IPS-18a (cell line): ENCODE measurements at regions not wholly inside any gene's neighbourhood (a gene's known extent, or its start where the extent isn't known, plus 50 kb on each side); places are given as distances from the start of the nearest gene placed in this dataset.

ENCODE experiments used
- H3K27ac ChIP-seq: one replicate; pipeline ENCODE4 v1.5.1; 2013; ENCODE audit warnings: low read length
- H3K27me3 ChIP-seq: one replicate; pipeline ENCODE4 v1.6.1; 2013; ENCODE audit warnings: mild to moderate bottlenecking, low read length; ENCODE audit not compliant: control insufficient read depth, insufficient read depth
- H3K36me3 ChIP-seq: one replicate; pipeline ENCODE4 v1.6.1; 2013; ENCODE audit warnings: low read depth, low read length; ENCODE audit not compliant: control insufficient read depth
- H3K4me1 ChIP-seq: one replicate; pipeline ENCODE4 v1.6.1; 2013; ENCODE audit warnings: low read depth, low read length; ENCODE audit not compliant: control insufficient read depth
- H3K4me3 ChIP-seq: one replicate; pipeline ENCODE4 v1.5.1; 2013; ENCODE audit warnings: low read length
- H3K9ac ChIP-seq: one replicate; pipeline ENCODE4 v1.6.1; 2013; ENCODE audit warnings: mild to moderate bottlenecking, low read length, moderate library complexity
- H3K9me3 ChIP-seq: one replicate; pipeline ENCODE4 v1.6.1; 2013; ENCODE audit warnings: low read depth, low read length; ENCODE audit not compliant: control insufficient read depth

GRCh38 chr18:40855661-40856060, 1099.4 kb upstream of the PIK3C3 start:
- Histone ChIP-seq H3K36me3 (no peaks in the 10 kb centered on the region), H3K4me1 (peaks cover 8% of the 10 kb centered on the region), H3K9ac (no peak overlapping the region), H3K27ac (no peak overlapping the region), H3K9me3 (no peaks in the 10 kb centered on the region), H3K4me3 (no peak overlapping the region), H3K27me3 (no peaks in the 10 kb centered on the region)

- no peaks in the 10 kb centered on the region for H3K36me3 ChIP-seq
- no peak overlapping the region for H3K4me3 ChIP-seq
- no peaks in the 10 kb centered on the region for H3K9me3 ChIP-seq
- no peak overlapping the region for H3K9ac ChIP-seq
- peaks cover 8% of the 10 kb centered on the region for H3K4me1 ChIP-seq
- H3K27me3 ChIP-seq: no peaks in the 10 kb centered on the region
- no peak overlapping the region for H3K27ac ChIP-seq
Observed at GRCh38 chr18:40852406-40852805, 1102.6 kb upstream of the PIK3C3 start.

GRCh38 chr18:40851014-40851429, 1104.0 kb upstream of the PIK3C3 start:
- Histone ChIP-seq H3K9me3 (no peaks in the 10 kb centered on the region), H3K27ac (no peak overlapping the region), H3K36me3 (no peaks in the 10 kb centered on the region), H3K27me3 (no peaks in the 10 kb centered on the region), H3K4me3 (no peak overlapping the region), H3K9ac (no peak overlapping the region), H3K4me1 (peaks cover 8% of the 10 kb centered on the region)

GRCh38 chr18:40849886-40850285, 1105.1 kb upstream of the PIK3C3 start:
- Histone ChIP-seq H3K4me3 (no peak overlapping the region), H3K9me3 (no peaks in the 10 kb centered on the region), H3K27me3 (no peaks in the 10 kb centered on the region), H3K4me1 (peaks cover 8% of the 10 kb centered on the region), H3K27ac (no peak overlapping the region), H3K9ac (no peak overlapping the region), H3K36me3 (no peaks in the 10 kb centered on the region)

GRCh38 chr18:40841467-40841866, 1113.6 kb upstream of the PIK3C3 start:
- H3K27me3 ChIP-seq: no peaks in the 10 kb centered on the region
- no peak overlapping the region for H3K9ac ChIP-seq
- no peaks in the 10 kb centered on the region for H3K4me1 ChIP-seq
- no peak overlapping the region for H3K4me3 ChIP-seq
- H3K9me3 ChIP-seq: no peaks in the 10 kb centered on the region
- no peaks in the 10 kb centered on the region for H3K36me3 ChIP-seq
- H3K27ac ChIP-seq: no peak overlapping the region

GRCh38 chr18:40841063-40841462, 1114.0 kb upstream of the PIK3C3 start:
- Histone ChIP-seq H3K4me1 (no peaks in the 10 kb centered on the region), H3K9ac (no peak overlapping the region), H3K36me3 (no peaks in the 10 kb centered on the region), H3K27me3 (no peaks in the 10 kb centered on the region), H3K9me3 (no peaks in the 10 kb centered on the region), H3K27ac (no peak overlapping the region), H3K4me3 (no peak overlapping the region)

- no peaks in the 10 kb centered on the region for H3K36me3 ChIP-seq
- H3K9me3 ChIP-seq: no peaks in the 10 kb centered on the region
- H3K27ac ChIP-seq: no peak overlapping the region
- no peaks in the 10 kb centered on the region for H3K4me1 ChIP-seq
- H3K4me3 ChIP-seq: no peak overlapping the region
- no peak overlapping the region for H3K9ac ChIP-seq
- H3K27me3 ChIP-seq: no peaks in the 10 kb centered on the region
Observed at GRCh38 chr18:40832362-40832761, 1122.7 kb upstream of the PIK3C3 start.

- H3K27me3 ChIP-seq: no peaks in the 10 kb centered on the region
- H3K9ac ChIP-seq: no peak overlapping the region
- H3K4me3 ChIP-seq: no peak overlapping the region
- H3K4me1 ChIP-seq: no peaks in the 10 kb centered on the region
- no peaks in the 10 kb centered on the region for H3K36me3 ChIP-seq
- H3K9me3 ChIP-seq: no peaks in the 10 kb centered on the region
- no peak overlapping the region for H3K27ac ChIP-seq
Observed at GRCh38 chr18:40824291-40824690, 1130.7 kb upstream of the PIK3C3 start.

- H3K9ac ChIP-seq: no peak overlapping the region
- no peaks in the 10 kb centered on the region for H3K27me3 ChIP-seq
- no peak overlapping the region for H3K27ac ChIP-seq
- H3K4me1 ChIP-seq: no peaks in the 10 kb centered on the region
- no peak overlapping the region for H3K4me3 ChIP-seq
- H3K9me3 ChIP-seq: no peaks in the 10 kb centered on the region
- H3K36me3 ChIP-seq: no peaks in the 10 kb centered on the region
Observed at GRCh38 chr18:40821596-40822243, 1133.3 kb upstream of the PIK3C3 start.

- Histone ChIP-seq H3K9ac (no peak overlapping the region), H3K4me3 (no peak overlapping the region), H3K27me3 (no peaks in the 10 kb centered on the region), H3K9me3 (no peaks in the 10 kb centered on the region), H3K36me3 (no peaks in the 10 kb centered on the region), H3K4me1 (no peaks in the 10 kb centered on the region), H3K27ac (no peak overlapping the region)
Observed at GRCh38 chr18:40812981-40813515, 1142.0 kb upstream of the PIK3C3 start.

GRCh38 chr18:40810372-40810771, 1144.7 kb upstream of the PIK3C3 start:
- Histone ChIP-seq H3K9me3 (no peaks in the 10 kb centered on the region), H3K27ac (no peak overlapping the region), H3K36me3 (no peaks in the 10 kb centered on the region), H3K4me3 (no peak overlapping the region), H3K27me3 (no peaks in the 10 kb centered on the region), H3K4me1 (peaks cover 5% of the 10 kb centered on the region), H3K9ac (no peak overlapping the region)

GRCh38 chr18:40789286-40789685, 1165.7 kb upstream of the PIK3C3 start:
- no peaks in the 10 kb centered on the region for H3K4me1 ChIP-seq
- H3K27me3 ChIP-seq: no peaks in the 10 kb centered on the region
- H3K9ac ChIP-seq: no peak overlapping the region
- H3K27ac ChIP-seq: no peak overlapping the region
- H3K36me3 ChIP-seq: no peaks in the 10 kb centered on the region
- no peak overlapping the region for H3K4me3 ChIP-seq
- no peaks in the 10 kb centered on the region for H3K9me3 ChIP-seq
